BJ (cell line): ENCODE measurements at regions not wholly inside any gene's neighbourhood (a gene's known extent, or its start where the extent isn't known, plus 50 kb on each side); places are given as distances from the start of the nearest gene placed in this dataset.

Source experiments
- CTCF ChIA-PET: fragments of 350-600 bp; formaldehyde crosslinking; extraction: SDS; loops from one replicate; lab custom pipeline; 2021; ENCODE audit warnings: antibody characterized with exemption, inconsistent platforms; lab: Yijun Ruan, JAX
- POLR2A ChIA-PET: fragments of 300-600 bp; sonication (Branson Sonifier 250); formaldehyde crosslinking; extraction: SDS; loops from one replicate; lab custom pipeline; 2021; ENCODE audit warnings: antibody characterized with exemption; lab: Charles Lee
- DNase-seq: peaks from one replicate; pipeline ENCODE4 v3.0.0-alpha.2; 2011; ENCODE audit warnings: low read depth
- H3K27me3 ChIP-seq: 2 replicates; pipeline ENCODE4 v1.6.0; 2011; ENCODE audit warnings: low read length; ENCODE audit not compliant: control insufficient read depth, insufficient read depth
- H3K36me3 ChIP-seq: 2 replicates; pipeline ENCODE4 v1.5.1; 2011; ENCODE audit warnings: low read length; ENCODE audit not compliant: control insufficient read depth, insufficient read depth
- H3K4me3 ChIP-seq: 2 replicates; pipeline ENCODE4 v1.5.1; 2011; ENCODE audit warnings: low read depth, mild to moderate bottlenecking, control low read depth, low read length
- TF ChIP-seq, protein P1 (sequence below): IDR thresholded peaks from 2 replicates; pipeline ENCODE4 v1.5.1; 2011; ENCODE audit warnings: low read depth, mild to moderate bottlenecking, control low read depth, inconsistent platforms, low read length, moderate library complexity; ENCODE audit not compliant: insufficient read depth

DNA sequence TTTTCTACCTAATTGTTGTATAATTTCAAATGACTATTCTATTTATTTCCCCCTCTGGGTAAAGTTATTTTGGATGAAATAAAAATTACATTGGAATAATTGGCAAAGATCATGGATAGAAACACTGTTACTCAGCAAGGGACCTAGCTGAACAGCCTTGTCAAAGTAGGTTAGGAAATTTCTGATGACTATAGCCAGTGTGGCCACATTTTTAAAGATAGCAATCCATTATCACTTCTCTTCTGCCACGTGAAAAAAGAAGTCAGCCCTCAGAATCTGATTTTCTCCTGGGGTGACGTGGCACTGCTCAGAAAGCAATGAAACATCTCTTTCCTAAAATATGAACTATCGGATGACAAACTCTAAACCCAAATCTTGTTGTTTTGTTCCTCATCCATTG is 784.2 kb upstream of the RIOK2 start:
- no peaks in the 10 kb centered on the region for H3K36me3 ChIP-seq
- ChIA-PET CTCF (no interaction called here), POLR2A (no interaction called here)
- DNase-seq, result no peak
- no peaks in the 10 kb centered on the region for H3K27me3 ChIP-seq
- H3K4me3 ChIP-seq, result no peak overlapping the region
- TF ChIP-seq, protein P1, sequence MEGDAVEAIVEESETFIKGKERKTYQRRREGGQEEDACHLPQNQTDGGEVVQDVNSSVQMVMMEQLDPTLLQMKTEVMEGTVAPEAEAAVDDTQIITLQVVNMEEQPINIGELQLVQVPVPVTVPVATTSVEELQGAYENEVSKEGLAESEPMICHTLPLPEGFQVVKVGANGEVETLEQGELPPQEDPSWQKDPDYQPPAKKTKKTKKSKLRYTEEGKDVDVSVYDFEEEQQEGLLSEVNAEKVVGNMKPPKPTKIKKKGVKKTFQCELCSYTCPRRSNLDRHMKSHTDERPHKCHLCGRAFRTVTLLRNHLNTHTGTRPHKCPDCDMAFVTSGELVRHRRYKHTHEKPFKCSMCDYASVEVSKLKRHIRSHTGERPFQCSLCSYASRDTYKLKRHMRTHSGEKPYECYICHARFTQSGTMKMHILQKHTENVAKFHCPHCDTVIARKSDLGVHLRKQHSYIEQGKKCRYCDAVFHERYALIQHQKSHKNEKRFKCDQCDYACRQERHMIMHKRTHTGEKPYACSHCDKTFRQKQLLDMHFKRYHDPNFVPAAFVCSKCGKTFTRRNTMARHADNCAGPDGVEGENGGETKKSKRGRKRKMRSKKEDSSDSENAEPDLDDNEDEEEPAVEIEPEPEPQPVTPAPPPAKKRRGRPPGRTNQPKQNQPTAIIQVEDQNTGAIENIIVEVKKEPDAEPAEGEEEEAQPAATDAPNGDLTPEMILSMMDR, result no peak

DNA sequence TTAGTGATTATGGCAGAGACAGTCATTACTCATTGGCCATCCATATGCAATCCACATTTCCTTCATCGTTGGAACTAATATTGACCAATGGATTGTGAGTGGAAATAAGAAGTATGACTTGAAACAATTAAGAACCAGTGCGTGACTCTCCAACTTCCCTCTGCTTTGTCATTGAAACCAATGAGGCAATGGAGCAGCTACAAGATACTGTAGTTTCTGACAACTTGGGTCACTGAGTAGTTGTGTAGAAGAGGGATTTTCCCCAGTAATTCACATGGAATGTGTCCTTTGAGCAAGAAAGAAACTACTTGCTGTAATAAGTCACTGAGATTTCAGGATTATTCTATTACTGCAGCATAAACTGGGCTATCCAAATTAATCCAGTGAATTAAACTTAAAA is 785.3 kb upstream of the RIOK2 start:
- TF ChIP-seq, protein P1, result no peak
- Histone ChIP-seq H3K27me3 (no peaks in the 10 kb centered on the region), H3K36me3 (no peaks in the 10 kb centered on the region), H3K4me3 (no peak overlapping the region)
- DNase-seq, result no peak
- POLR2A ChIA-PET, result no interaction called here
- CTCF ChIA-PET, result no interaction called here

DNA sequence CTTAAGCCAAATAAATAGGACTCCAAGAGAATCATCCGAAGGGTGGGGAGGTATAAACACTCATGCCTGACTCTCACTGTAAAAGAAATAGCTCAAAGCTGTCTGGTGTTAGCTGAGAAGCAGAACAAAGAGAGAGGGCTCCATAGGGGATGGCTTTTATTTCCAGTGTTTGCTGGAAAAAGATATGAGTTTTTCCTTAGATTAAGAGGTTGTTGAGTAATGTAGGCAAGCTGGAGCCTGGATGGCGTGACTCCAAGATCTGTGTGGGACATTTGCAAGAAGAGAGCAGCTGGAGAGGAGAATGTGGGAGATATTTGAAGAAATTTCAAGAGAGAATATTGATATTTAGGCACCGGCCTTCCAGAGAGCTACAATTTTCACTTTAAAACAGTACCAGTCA is 793.7 kb upstream of the RGMB start:
- CTCF ChIA-PET, result no interaction called here
- Histone ChIP-seq H3K36me3 (no peaks in the 10 kb centered on the region), H3K27me3 (no peaks in the 10 kb centered on the region), H3K4me3 (no peak overlapping the region)
- TF ChIP-seq, protein P1, result no peak
- POLR2A ChIA-PET, result no interaction called here
- DNase-seq, result no peak

DNA sequence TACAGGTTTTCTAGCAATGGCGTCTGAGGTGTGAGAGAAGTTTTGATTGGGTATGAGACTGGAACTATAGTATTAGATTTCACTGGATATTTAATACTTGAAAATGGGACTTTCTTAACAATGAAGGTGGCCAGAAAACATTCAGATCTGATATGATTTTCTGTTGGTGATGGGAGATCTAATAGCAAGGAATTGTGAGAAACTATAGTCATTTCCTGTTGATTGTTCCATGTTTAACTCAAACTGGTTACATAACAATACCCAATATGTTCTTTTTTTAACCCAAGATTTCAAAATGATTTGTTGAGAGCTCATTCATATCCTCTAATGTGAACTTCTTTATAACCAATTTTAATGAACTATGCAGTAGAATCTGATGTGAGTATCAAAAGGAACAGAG is 793.2 kb upstream of the RGMB start:
- CTCF ChIA-PET, result no interaction called here
- POLR2A ChIA-PET, result no interaction called here
- DNase-seq, result no peak
- H3K36me3 ChIP-seq, result no peaks in the 10 kb centered on the region
- TF ChIP-seq, protein P1, result no peak
- H3K27me3 ChIP-seq, result no peaks in the 10 kb centered on the region
- H3K4me3 ChIP-seq, result no peak overlapping the region

DNA sequence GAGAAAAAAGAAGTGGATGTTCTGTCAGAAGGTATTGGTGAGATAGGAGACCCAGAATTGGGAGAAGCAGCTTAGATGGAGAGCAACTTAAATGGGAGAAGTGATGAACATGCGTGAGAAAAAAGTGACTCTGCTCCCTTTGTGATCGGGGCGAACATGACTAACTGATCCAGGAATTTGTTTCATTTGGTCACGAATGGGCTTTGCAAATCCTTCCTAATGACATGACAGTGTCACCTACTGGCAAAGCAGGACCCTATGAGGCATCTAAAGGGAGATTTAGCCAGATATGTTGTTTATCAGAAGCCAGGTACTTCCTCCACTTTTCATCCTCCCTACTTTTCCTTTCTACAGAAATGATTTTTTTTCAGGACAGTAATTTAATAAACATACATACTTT is 787.4 kb upstream of the RGMB start:
- TF ChIP-seq, protein P1, result no peak
- DNase-seq, result peak; percentile 6
- ChIA-PET CTCF (interaction anchor here (0.6 to 0.8 kb wide), 2 partner anchors 365 to 782 kb away, joined by 3 read pairs; no protein-coding TSS in a partner anchor), POLR2A (no interaction called here)
- no peaks in the 10 kb centered on the region for H3K27me3 ChIP-seq
- no peak overlapping the region for H3K4me3 ChIP-seq
- no peaks in the 10 kb centered on the region for H3K36me3 ChIP-seq
